Stomach (tissue), 8 donors: ENCODE measurements at regions not wholly inside any gene's neighbourhood (a gene's known extent, or its start where the extent isn't known, plus 50 kb on each side); places are given as distances from the start of the nearest gene placed in this dataset.
"Not testable (repeated sequence)": the region's sequence is repeated elsewhere in the genome, so short reads cannot be mapped to it uniquely, and the experiment has no call there.

Experiments
- DNase-seq, 2 donors: peaks; one replicate each; pipeline versions ENCODE4 v3.0.0 to v3.0.0-alpha.2; 2013 to 2019
- H3K27ac ChIP-seq, 5 donors: fragments of 200-600 bp in 4 of 5; sonication (generic) in 4 of 5; one replicate each; pipeline ENCODE4 v1.5.1; 2013 to 2019; ENCODE audit warnings: mild to moderate bottlenecking in 1 of 5, moderate library complexity in 1 of 5
- H3K27me3 ChIP-seq, 3 donors: fragments of 200-600 bp; sonication (generic); one replicate each; pipeline ENCODE4 v1.5.1; 2017 to 2019; ENCODE audit warnings: mixed run types in 1 of 3
- H3K36me3 ChIP-seq, 4 donors: fragments of 200-600 bp; sonication (generic); 1 replicate in 3 of 4; 2 replicates in 1 of 4; pipeline ENCODE4 v1.5.1; 2016 to 2019
- H3K4me1 ChIP-seq, 4 donors: fragments of 200-600 bp; sonication (generic); one replicate each; pipeline ENCODE4 v1.5.1; 2016 to 2019
- H3K4me3 ChIP-seq, 4 donors: fragments of 200-600 bp; sonication (generic) in 3 of 4; one replicate each; pipeline ENCODE4 v1.5.1; 2016 to 2019; ENCODE audit warnings: mild to moderate bottlenecking in 1 of 4
- H3K9me3 ChIP-seq, 4 donors: fragments of 200-600 bp; sonication (generic); one replicate each; pipeline ENCODE4 v1.5.1; 2016 to 2019
- EP300 ChIP-seq: sonication (generic); formaldehyde crosslinking; IDR thresholded peaks from one replicate; pipeline ENCODE4 v1.6.1; 2017; ENCODE audit warnings: antibody characterized with exemption
- POLR2A ChIP-seq, 4 donors: fragments of 450-650 bp; IDR thresholded peaks; one replicate each; pipeline ENCODE4 v1.6.1; 2016; ENCODE audit warnings: antibody characterized with exemption in 4 of 4, control low read depth in 2 of 4, mild to moderate bottlenecking in 1 of 4, moderate library complexity in 1 of 4
- POLR2AphosphoS5 ChIP-seq, 3 donors: sonication (generic); formaldehyde crosslinking; IDR thresholded peaks; one replicate each; pipeline ENCODE4 v1.6.1; 2016; ENCODE audit warnings: antibody characterized with exemption in 3 of 3
- WGBS, 5 donors: extraction: QIAGEN DNeasy Blood & Tissue Kit in 3 of 5; methylation state at CpG; one replicate each; pipeline versions ENCODE4 v1.1.5 to v1.1.7; 2013 to 2018; 5-methylcytosine and 5-hydroxymethylcytosine counted together
- intact Hi-C: fragments of 100-400 bp; cut with DNase I; formaldehyde crosslinking; loops from one replicate; pipeline ENCODE4 v1.15.1; 2023; ENCODE audit warnings: low total_unique reads
- TF ChIP-seq, protein P1 (sequence below), 7 experiments: fragments of 450-650 bp in 4 of 7; fragments of 200-600 bp in 3 of 7; sonication (generic) in 3 of 7; IDR thresholded peaks; one replicate each; pipeline ENCODE4 v1.5.1; 2016 to 2019; ENCODE audit warnings: antibody characterized with exemption in 7 of 7, control low read depth in 2 of 7, mild to moderate bottlenecking in 1 of 7
- donor health status: healthy with polysubstance abuse.
- donor health status: Bipolar disorder and iron deficiency.
- donor health status: healthy.

DNA sequence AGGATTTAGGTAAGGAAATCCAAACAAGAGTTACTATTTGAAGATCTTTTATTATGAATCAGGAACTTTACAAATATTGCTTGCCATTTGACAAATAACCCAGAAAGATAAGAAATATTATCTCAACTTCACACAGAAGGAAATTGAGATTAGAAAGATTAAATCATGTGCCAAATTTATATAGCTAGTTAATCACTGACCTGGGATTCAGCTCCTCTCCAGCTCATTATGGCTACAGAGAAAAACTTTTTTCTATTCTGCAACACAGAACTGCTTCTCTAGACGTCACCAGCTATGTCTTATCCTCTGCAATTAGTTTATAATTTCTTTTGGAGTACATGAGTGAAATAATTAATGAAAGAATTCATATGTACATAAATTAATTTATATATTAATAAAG is 86.3 kb upstream of the NOX4 start:
- H3K4me1 ChIP-seq, H3K27ac ChIP-seq, H3K9me3 ChIP-seq, H3K27me3 ChIP-seq, intact Hi-C loops, H3K36me3 ChIP-seq, DNase-seq, H3K4me3 ChIP-seq: not testable (repeated sequence)
- TF ChIP-seq POLR2AphosphoS5 (IDR thresholded peaks at IDR 0.05), result peak in 1 of 3 donors; percentile 17
- WGBS, 5 donors, result 18 to 42% (median 23%) methylated on average over 1 of the region's 1 CpG

- intact Hi-C loops, result no loop called here
- H3K9me3 ChIP-seq, result no peaks in the 10 kb centered on the region
- no peaks in the 10 kb centered on the region for H3K4me1 ChIP-seq
- no peaks in the 10 kb centered on the region for H3K27me3 ChIP-seq
- H3K36me3 ChIP-seq, result no peaks in the 10 kb centered on the region
- no peak overlapping the region for H3K27ac ChIP-seq
- peak in 1 of 2 donors; percentile 23 for DNase-seq
- H3K4me3 ChIP-seq, result no peak overlapping the region
- 21 to 60% (median 28%) methylated on average over 2 of the region's 2 CpGs for WGBS, 5 donors
- TF ChIP-seq, protein P1, sequence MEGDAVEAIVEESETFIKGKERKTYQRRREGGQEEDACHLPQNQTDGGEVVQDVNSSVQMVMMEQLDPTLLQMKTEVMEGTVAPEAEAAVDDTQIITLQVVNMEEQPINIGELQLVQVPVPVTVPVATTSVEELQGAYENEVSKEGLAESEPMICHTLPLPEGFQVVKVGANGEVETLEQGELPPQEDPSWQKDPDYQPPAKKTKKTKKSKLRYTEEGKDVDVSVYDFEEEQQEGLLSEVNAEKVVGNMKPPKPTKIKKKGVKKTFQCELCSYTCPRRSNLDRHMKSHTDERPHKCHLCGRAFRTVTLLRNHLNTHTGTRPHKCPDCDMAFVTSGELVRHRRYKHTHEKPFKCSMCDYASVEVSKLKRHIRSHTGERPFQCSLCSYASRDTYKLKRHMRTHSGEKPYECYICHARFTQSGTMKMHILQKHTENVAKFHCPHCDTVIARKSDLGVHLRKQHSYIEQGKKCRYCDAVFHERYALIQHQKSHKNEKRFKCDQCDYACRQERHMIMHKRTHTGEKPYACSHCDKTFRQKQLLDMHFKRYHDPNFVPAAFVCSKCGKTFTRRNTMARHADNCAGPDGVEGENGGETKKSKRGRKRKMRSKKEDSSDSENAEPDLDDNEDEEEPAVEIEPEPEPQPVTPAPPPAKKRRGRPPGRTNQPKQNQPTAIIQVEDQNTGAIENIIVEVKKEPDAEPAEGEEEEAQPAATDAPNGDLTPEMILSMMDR (IDR thresholded peaks at IDR 0.05), result no peak
- TF ChIP-seq POLR2AphosphoS5 (IDR thresholded peaks at IDR 0.05) (no peak), POLR2A (IDR thresholded peaks at IDR 0.05) (no peak)
Measured at GRCh38 chr11:89583580-89583979, 92.4 kb upstream of the NOX4 start.

DNA sequence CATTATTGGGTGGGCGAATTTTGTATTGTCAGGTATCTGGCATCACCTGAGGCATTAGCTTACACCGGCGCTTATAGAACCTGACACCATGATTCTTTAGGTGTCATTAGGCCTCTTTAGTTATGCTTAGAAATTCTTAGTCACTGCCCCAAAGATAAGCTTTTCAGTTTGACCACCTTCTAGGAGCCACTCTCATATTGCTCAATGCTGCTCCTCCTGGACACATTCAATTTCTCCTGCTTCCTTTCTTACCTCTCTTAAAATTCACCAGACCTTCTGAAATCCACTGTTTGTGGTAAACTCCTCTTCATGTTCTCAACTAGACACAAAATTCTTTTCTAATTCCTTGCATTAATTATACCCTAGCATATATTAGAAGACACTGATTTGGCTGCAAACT is 93.9 kb upstream of the NOX4 start:
- 91 to 97% (median 92%) methylated on average over 3 of the region's 3 CpGs for WGBS, 5 donors
- H3K9me3 ChIP-seq, H3K27ac ChIP-seq, H3K4me1 ChIP-seq, H3K27me3 ChIP-seq, H3K36me3 ChIP-seq, H3K4me3 ChIP-seq, intact Hi-C loops, DNase-seq: not testable (repeated sequence)

DNA sequence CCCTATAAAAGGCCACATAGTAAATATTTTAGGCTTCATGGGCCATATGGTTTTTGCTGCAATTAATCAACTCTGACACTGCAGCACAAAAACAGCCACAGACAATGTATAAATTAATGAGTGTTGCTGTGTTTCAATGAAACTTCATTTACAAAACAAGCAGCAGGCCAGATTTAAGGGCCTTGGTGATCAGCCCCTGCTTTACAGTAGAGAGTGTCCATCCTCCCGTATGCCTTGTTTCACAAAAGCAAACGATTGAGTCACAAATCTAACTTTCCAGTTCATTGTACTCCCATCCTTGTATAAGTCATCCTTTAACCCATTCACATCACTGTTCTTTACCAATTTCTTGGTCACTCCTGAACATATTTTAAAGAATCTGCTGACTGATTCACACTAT is 94.3 kb upstream of the NOX4 start:
- WGBS, 5 donors, result 48 to 70% (median 55%) methylated on average over 2 of the region's 2 CpGs
- H3K27me3 ChIP-seq, intact Hi-C loops, H3K4me3 ChIP-seq, H3K4me1 ChIP-seq, H3K36me3 ChIP-seq, H3K9me3 ChIP-seq, H3K27ac ChIP-seq: not testable (repeated sequence)
- DNase-seq, result peak in 1 of 2 donors; percentile 14

DNA sequence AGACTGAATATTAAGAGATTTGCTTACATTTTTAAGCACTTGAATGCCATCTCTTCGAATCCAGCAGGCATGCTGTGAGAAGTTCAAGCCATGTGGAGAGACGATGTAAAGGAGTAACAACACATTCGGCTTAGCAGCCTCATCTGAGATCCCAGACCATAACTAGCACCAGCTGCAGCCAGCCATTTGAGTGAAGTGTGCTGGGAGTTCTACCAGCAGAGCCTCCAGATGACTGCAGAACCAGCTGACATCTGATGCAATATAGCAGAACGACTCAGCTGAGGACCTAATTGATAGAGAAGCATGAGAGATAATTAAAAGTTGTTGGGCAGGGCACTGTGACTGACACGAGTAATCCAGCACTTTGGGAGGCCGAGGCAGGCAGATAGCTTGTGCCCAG is 98.2 kb upstream of the NOX4 start:
- H3K27me3 ChIP-seq, H3K36me3 ChIP-seq, H3K9me3 ChIP-seq, H3K27ac ChIP-seq, intact Hi-C loops, H3K4me1 ChIP-seq, DNase-seq, H3K4me3 ChIP-seq: not testable (repeated sequence)
- 69 to 88% (median 82%) methylated on average over 6 of the region's 6 CpGs for WGBS, 5 donors

GRCh38 chr11:89590008-89590632 is 98.9 kb upstream of the NOX4 start:
- intact Hi-C loops, H3K27ac ChIP-seq, H3K27me3 ChIP-seq, H3K4me1 ChIP-seq, H3K36me3 ChIP-seq, H3K9me3 ChIP-seq, H3K4me3 ChIP-seq: not testable (repeated sequence)
- 64 to 88% (median 82%) methylated on average over 5 of the region's 5 CpGs for WGBS, 5 donors
- peak in 1 of 2 donors; percentile 24 for DNase-seq

GRCh38 chr11:89601263-89601662 is 108.8 kb upstream of the TRIM77 start:
- 79 to 95% (median 91%) methylated on average over 1 of the region's 1 CpG for WGBS, 5 donors

DNA sequence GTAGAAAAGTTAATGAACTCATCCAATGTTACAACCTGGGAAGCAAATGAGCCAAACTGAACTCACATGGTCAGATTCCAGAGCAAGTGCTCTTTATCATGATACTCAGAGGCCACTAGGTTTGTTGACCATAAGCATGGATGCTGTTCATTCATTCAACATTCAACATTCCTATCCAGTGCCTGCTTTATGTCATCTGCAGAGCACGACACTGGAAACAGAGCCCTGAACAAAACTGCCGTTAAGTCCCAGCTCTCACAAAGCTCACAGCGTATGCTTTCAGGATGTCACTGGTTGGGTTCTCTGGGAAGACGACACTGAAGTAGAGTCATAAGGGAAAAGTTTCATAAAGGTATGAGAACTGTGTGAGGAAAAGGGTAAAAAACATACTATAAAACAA is 105.8 kb upstream of the TRIM77 start:
- no peaks in the 10 kb centered on the region for H3K36me3 ChIP-seq
- intact Hi-C loops, result no loop called here
- no peak for DNase-seq
- H3K4me3 ChIP-seq, result no peak overlapping the region
- H3K4me1 ChIP-seq, result no peaks in the 10 kb centered on the region
- H3K9me3 ChIP-seq, result peaks cover 0 to 12% (median 0%) of the 10 kb centered on the region in 4 donors
- no peak overlapping the region for H3K27ac ChIP-seq
- no peaks in the 10 kb centered on the region for H3K27me3 ChIP-seq
- WGBS, 5 donors, result 70 to 92% (median 85%) methylated on average over 4 of the region's 4 CpGs
- no peak for TF ChIP-seq POLR2A (IDR thresholded peaks at IDR 0.05)
- no peak for TF ChIP-seq EP300
- TF ChIP-seq, protein P1 (IDR thresholded peaks at IDR 0.05), result no peak
- no peak for TF ChIP-seq POLR2AphosphoS5 (IDR thresholded peaks at IDR 0.05)

More at GRCh38 chr11:89601263-89601662, 108.8 kb upstream of the TRIM77 start:
- H3K27me3 ChIP-seq, H3K36me3 ChIP-seq, H3K27ac ChIP-seq, H3K4me1 ChIP-seq, intact Hi-C loops, H3K4me3 ChIP-seq, DNase-seq: not testable (repeated sequence)
- peaks cover 0 to 12% (median 0%) of the 10 kb centered on the region in 4 donors for H3K9me3 ChIP-seq

DNA sequence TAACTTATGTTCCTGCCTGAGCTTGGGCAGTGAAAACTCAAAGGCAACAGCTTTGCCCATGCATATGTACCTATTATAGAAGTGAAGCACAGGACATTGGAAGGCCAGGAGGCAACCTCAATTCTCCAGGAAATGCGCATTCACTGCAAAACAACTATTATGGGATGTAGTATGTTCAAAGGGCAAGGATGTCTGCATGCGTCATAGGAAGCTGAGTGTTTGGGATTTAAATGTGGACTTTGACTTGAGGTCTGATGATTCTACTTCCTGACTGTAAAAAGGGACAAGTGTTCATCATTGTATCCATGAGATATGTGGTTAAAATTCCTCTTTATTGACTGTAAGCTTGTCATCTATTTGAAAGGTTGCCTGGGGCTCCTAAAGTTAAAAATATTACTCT is 103.3 kb upstream of the TRIM77 start:
- 68 to 89% (median 76%) methylated on average over 2 of the region's 2 CpGs for WGBS, 5 donors

GRCh38 chr11:89607497-89607896 is 102.6 kb upstream of the TRIM77 start:
- intact Hi-C loops, H3K4me3 ChIP-seq, DNase-seq, H3K9me3 ChIP-seq, H3K36me3 ChIP-seq, H3K4me1 ChIP-seq, H3K27ac ChIP-seq, H3K27me3 ChIP-seq: not testable (repeated sequence)
- 78 to 83% (median 79%) methylated on average over 7 of the region's 7 CpGs for WGBS, 5 donors

More for the DNA sequence above, 103.3 kb upstream of the TRIM77 start:
- H3K4me3 ChIP-seq, H3K27me3 ChIP-seq, intact Hi-C loops, H3K4me1 ChIP-seq, H3K36me3 ChIP-seq, H3K27ac ChIP-seq: not testable (repeated sequence)
- H3K9me3 ChIP-seq, result peaks cover 0 to 12% (median 0%) of the 10 kb centered on the region in 4 donors
- DNase-seq, result peak in 1 of 2 donors; percentile 20
